NB4 (cell line): ENCODE measurements at regions not wholly inside any gene's neighbourhood (a gene's known extent, or its start where the extent isn't known, plus 50 kb on each side); places are given as distances from the start of the nearest gene placed in this dataset.

Source experiments
- CTCF ChIP-seq: IDR thresholded peaks from one replicate; pipeline ENCODE4 v1.5.1; 2012; ENCODE audit warnings: low read depth, low read length
- MAX ChIP-seq: IDR thresholded peaks from 2 replicates; pipeline ENCODE4 v1.6.1; 2011; ENCODE audit warnings: low read depth, low read length
- MYC ChIP-seq: IDR thresholded peaks from 2 replicates; pipeline ENCODE4 v1.6.1; 2011; ENCODE audit warnings: low read depth, low read length
- POLR2A ChIP-seq: IDR thresholded peaks from 2 replicates; pipeline ENCODE4 v1.6.1; 2011; ENCODE audit warnings: mild to moderate bottlenecking; ENCODE audit not compliant: insufficient read length; ENCODE audit errors: extremely low read depth

- TF ChIP-seq CTCF, result no peak
- no peak for TF ChIP-seq MYC
- TF ChIP-seq POLR2A, result no peak
- no peak for TF ChIP-seq MAX
Measured at GRCh38 chr2:200100027-200100426, 144.6 kb downstream of the MAIP1 start.
